ENCODE measurements at regions not wholly inside any gene's neighbourhood (a gene's known extent, or its start where the extent isn't known, plus 50 kb on each side); places are given as distances from the start of the nearest gene placed in this dataset.

GRCh38 chr2:8081130-8081529 is 600.7 kb upstream of the ID2 start:
- H3K4me3 ChIP-seq = no peak overlapping the region
- no peaks in the 10 kb centered on the region for H3K27me3 ChIP-seq (replicated peaks; ENCODE audit: insufficient read depth)
- no peaks in the 10 kb centered on the region for H3K9me3 ChIP-seq
- no peak overlapping the region for H3K27ac ChIP-seq
- H3K36me3 ChIP-seq = no peaks in the 10 kb centered on the region
- ATAC-seq (ENCODE audit: insufficient number of reproducible peaks, low FRiP score, low read depth) (no peak), DNase-seq (ENCODE audit: low spot score) (no peak)
- TF ChIP-seq, protein P1, sequence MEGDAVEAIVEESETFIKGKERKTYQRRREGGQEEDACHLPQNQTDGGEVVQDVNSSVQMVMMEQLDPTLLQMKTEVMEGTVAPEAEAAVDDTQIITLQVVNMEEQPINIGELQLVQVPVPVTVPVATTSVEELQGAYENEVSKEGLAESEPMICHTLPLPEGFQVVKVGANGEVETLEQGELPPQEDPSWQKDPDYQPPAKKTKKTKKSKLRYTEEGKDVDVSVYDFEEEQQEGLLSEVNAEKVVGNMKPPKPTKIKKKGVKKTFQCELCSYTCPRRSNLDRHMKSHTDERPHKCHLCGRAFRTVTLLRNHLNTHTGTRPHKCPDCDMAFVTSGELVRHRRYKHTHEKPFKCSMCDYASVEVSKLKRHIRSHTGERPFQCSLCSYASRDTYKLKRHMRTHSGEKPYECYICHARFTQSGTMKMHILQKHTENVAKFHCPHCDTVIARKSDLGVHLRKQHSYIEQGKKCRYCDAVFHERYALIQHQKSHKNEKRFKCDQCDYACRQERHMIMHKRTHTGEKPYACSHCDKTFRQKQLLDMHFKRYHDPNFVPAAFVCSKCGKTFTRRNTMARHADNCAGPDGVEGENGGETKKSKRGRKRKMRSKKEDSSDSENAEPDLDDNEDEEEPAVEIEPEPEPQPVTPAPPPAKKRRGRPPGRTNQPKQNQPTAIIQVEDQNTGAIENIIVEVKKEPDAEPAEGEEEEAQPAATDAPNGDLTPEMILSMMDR (IDR thresholded peaks at IDR 0.05) = no peak
- H3K4me1 ChIP-seq (ENCODE audit: control insufficient read depth in 1 of 2, low read depth in 2 of 2) = no peaks in the 10 kb centered on the region

DNA sequence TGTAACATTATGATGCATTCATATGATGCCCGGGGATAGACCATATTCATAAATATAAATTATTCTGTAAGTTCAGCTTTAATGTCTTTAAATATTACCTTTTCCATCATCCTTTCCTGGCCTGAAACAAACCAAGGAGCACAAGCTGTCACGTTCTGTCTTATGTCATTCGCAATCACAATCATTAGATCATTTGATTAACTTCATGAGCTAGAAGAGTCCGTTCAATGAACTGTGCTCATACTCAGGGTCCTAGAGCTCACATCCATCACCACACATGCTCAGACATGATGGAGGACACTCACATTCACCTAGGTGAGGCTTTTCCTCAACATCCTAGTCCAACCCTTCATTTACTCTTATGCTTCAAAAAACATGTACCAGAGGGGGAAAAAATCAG is 599.0 kb upstream of the ID2 start:
- ATAC-seq (ENCODE audit: insufficient number of reproducible peaks, low FRiP score, low read depth) = no peak
- H3K4me3 ChIP-seq = no peak overlapping the region
- H3K27ac ChIP-seq = no peak overlapping the region
- H3K9me3 ChIP-seq = no peaks in the 10 kb centered on the region
- no peak for DNase-seq (ENCODE audit: low spot score)
- TF ChIP-seq, protein P1 (IDR thresholded peaks at IDR 0.05) = no peak
- no peaks in the 10 kb centered on the region for H3K36me3 ChIP-seq
- H3K4me1 ChIP-seq (ENCODE audit: control insufficient read depth in 1 of 2, low read depth in 2 of 2) = no peaks in the 10 kb centered on the region
- no peaks in the 10 kb centered on the region for H3K27me3 ChIP-seq (replicated peaks; ENCODE audit: insufficient read depth)

DNA sequence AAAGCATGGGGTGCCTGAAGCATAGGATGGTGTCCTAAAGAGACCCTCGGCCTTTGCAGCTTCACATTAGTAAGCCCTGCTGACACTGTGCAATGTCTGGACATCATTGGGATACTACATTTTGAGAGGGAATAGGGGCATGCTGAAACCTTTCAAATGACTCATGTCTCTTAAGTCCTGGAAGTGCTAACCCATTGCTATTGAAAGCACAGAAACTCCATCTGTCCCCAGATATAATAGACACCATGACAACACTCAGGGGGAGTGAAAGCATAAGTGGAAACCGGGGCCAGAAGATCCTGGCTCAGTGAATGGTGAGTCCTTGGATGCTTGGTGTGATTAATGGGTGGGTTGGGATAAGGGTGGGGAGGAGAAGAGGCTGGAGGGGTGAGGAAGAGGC is 595.5 kb upstream of the ID2 start:
- Histone ChIP-seq H3K4me3 (no peak overlapping the region), H3K9me3 (no peaks in the 10 kb centered on the region), H3K4me1 (ENCODE audit: control insufficient read depth in 1 of 2, low read depth in 2 of 2) (no peaks in the 10 kb centered on the region), H3K27ac (no peak overlapping the region), H3K27me3 (replicated peaks; ENCODE audit: insufficient read depth) (no peaks in the 10 kb centered on the region), H3K36me3 (no peaks in the 10 kb centered on the region)
- DNase-seq (ENCODE audit: low spot score) (no peak), ATAC-seq (ENCODE audit: insufficient number of reproducible peaks, low FRiP score, low read depth) (no peak)
- TF ChIP-seq, protein P1 (IDR thresholded peaks at IDR 0.05) = no peak

- H3K9me3 ChIP-seq = no peaks in the 10 kb centered on the region
- no peak for ATAC-seq (ENCODE audit: insufficient number of reproducible peaks, low FRiP score, low read depth)
- no peak for DNase-seq (ENCODE audit: low spot score)
- H3K36me3 ChIP-seq = no peaks in the 10 kb centered on the region
- no peak overlapping the region for H3K4me3 ChIP-seq
- H3K4me1 ChIP-seq (ENCODE audit: control insufficient read depth in 1 of 2, low read depth in 2 of 2) = no peaks in the 10 kb centered on the region
- no peak overlapping the region for H3K27ac ChIP-seq
- H3K27me3 ChIP-seq (replicated peaks; ENCODE audit: insufficient read depth) = no peaks in the 10 kb centered on the region
- TF ChIP-seq, protein P1 (IDR thresholded peaks at IDR 0.05) = no peak
Measured at GRCh38 chr2:8086796-8087479, 594.9 kb upstream of the ID2 start.

DNA sequence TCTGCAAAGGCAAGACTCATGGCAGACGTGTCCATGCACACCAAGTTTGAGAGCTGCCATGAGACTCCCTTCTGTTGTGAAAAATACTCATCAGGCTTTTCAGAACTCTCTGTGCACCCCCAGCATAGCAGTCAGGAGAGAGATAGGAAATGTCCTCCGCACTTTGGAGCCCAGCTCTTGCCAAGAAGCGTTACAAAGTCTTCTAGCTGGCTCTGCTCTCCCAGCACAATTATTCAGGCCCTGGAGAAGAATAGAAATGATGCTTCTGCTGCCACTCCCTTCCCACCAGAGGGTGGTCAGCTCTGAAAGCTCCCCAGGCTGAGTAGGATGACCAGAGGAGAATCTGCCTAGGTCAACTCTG is 594.4 kb upstream of the ID2 start:
- ATAC-seq (ENCODE audit: insufficient number of reproducible peaks, low FRiP score, low read depth) = no peak
- TF ChIP-seq, protein P1 (IDR thresholded peaks at IDR 0.05) = no peak
- Histone ChIP-seq H3K36me3 (no peaks in the 10 kb centered on the region), H3K4me3 (no peak overlapping the region), H3K27me3 (replicated peaks; ENCODE audit: insufficient read depth) (no peaks in the 10 kb centered on the region), H3K9me3 (no peaks in the 10 kb centered on the region), H3K27ac (no peak overlapping the region), H3K4me1 (ENCODE audit: control insufficient read depth in 1 of 2, low read depth in 2 of 2) (no peaks in the 10 kb centered on the region)
- DNase-seq (ENCODE audit: low spot score) = no peak

Measured in thoracic aorta (tissue), 2 donors.